PC-3 (cell line): ENCODE measurements at regions not wholly inside any gene's neighbourhood (a gene's known extent, or its start where the extent isn't known, plus 50 kb on each side); places are given as distances from the start of the nearest gene placed in this dataset.

Experiments
- ATAC-seq: fragments of 200-7000 bp; cut with Tn5 transposase; 2 replicates; pipeline ENCODE4 v1.9.1; 2020; ENCODE audit warnings: mild to moderate bottlenecking, moderate library complexity
- BruUV-seq: library from RNA; stranded (reverse); fragments of 400-500 nt; replicated peaks from 2 replicates; lab custom pipeline; 2021; lab: Mats Ljungman, UMichigan
- CTCF ChIA-PET: fragments of 300-600 bp; sonication (Branson Sonifier 250); formaldehyde crosslinking; loops from one replicate; lab custom pipeline; 2022; ENCODE audit warnings: antibody characterized with exemption; lab: Charles Lee
- POLR2A ChIA-PET: fragments of 300-600 bp; sonication (Branson Sonifier 250); formaldehyde crosslinking; loops from one replicate; lab custom pipeline; 2022; ENCODE audit warnings: antibody characterized with exemption; ENCODE audit not compliant: unreplicated experiment; lab: Charles Lee
- DNase-seq: peaks from one replicate; pipeline ENCODE4 v3.0.0-alpha.2; 2015
- H2AFZ ChIP-seq: fragments of 300-600 bp; sonication (generic); 2 replicates; pipeline ENCODE4 v1.6.0; 2016; ENCODE audit warnings: antibody characterized with exemption, low read length
- H3F3A ChIP-seq: fragments of 300-600 bp; sonication (generic); one replicate; pipeline ENCODE4 v1.6.0; 2017; ENCODE audit warnings: antibody characterized with exemption, low read length, control low read depth, mild to moderate bottlenecking; ENCODE audit not compliant: unreplicated experiment
- H3K27ac ChIP-seq: fragments of 300-600 bp; sonication (generic); 2 replicates; pipeline ENCODE4 v1.5.1; 2016; ENCODE audit warnings: mild to moderate bottlenecking, low read length
- H3K27me3 ChIP-seq: fragments of 300-600 bp; sonication (generic); 2 replicates; pipeline ENCODE4 v1.6.1; 2016; ENCODE audit warnings: low read length, mixed read lengths
- H3K36me3 ChIP-seq: fragments of 300-600 bp; sonication (generic); 2 replicates; pipeline ENCODE4 v1.6.1; 2016; ENCODE audit warnings: low read depth, mixed run types, low read length, mixed read lengths
- H3K4me1 ChIP-seq: fragments of 300-600 bp; sonication (generic); 2 replicates; pipeline ENCODE4 v1.5.1; 2016; ENCODE audit warnings: low read length; ENCODE audit not compliant: insufficient read depth
- H3K4me2 ChIP-seq: fragments of 300-600 bp; sonication (generic); 2 replicates; pipeline ENCODE4 v1.6.0; 2016; ENCODE audit warnings: low read length
- H3K4me3 ChIP-seq: fragments of 300-600 bp; sonication (generic); 2 replicates; pipeline ENCODE4 v1.5.1; 2016; ENCODE audit warnings: mild to moderate bottlenecking, low read length, mixed read lengths
- H3K79me2 ChIP-seq: fragments of 300-600 bp; sonication (generic); 2 replicates; pipeline ENCODE4 v1.6.1; 2017; ENCODE audit warnings: low read length, mixed read lengths
- H3K9ac ChIP-seq: fragments of 300-600 bp; sonication (generic); 2 replicates; pipeline ENCODE4 v1.6.0; 2016; ENCODE audit warnings: mild to moderate bottlenecking, low read length
- H3K9me2 ChIP-seq: fragments of 300-600 bp; sonication (generic); replicated peaks from 2 replicates; pipeline ENCODE4 v1.6.1; 2016; ENCODE audit warnings: mixed run types, low read length, mixed read lengths
- H3K9me3 ChIP-seq: fragments of 300-600 bp; sonication (generic); 2 replicates; pipeline ENCODE4 v1.6.1; 2016; ENCODE audit warnings: low read length, mixed read lengths
- H4K20me1 ChIP-seq: fragments of 300-600 bp; sonication (generic); 2 replicates; pipeline ENCODE4 v1.6.1; 2016; ENCODE audit warnings: low read length, mixed read lengths
- EZH2 ChIP-seq: fragments of 300-600 bp; sonication (generic); IDR thresholded peaks from one replicate; pipeline ENCODE4 v1.6.1; 2017; ENCODE audit warnings: antibody characterized with exemption, mild to moderate bottlenecking, low read length; ENCODE audit not compliant: unreplicated experiment
- EZH2phosphoT487 ChIP-seq: fragments of 300-600 bp; sonication (generic); IDR thresholded peaks from 2 replicates; pipeline ENCODE4 v1.6.1; 2018; ENCODE audit warnings: mild to moderate bottlenecking, antibody characterized with exemption, low read length, borderline replicate concordance
- intact Hi-C: fragments of 100-400 bp; cut with micrococcal nuclease; formaldehyde crosslinking; loops from 2 replicates; pipeline ENCODE4 v1.9.0; 2023
- TF ChIP-seq, protein P1 (sequence below): fragments of 300-600 bp; sonication (generic); conservative IDR thresholded peaks from 2 replicates; pipeline ENCODE4 v1.5.1; 2017; ENCODE audit warnings: antibody characterized with exemption, low read depth, mild to moderate bottlenecking, low read length

DNA sequence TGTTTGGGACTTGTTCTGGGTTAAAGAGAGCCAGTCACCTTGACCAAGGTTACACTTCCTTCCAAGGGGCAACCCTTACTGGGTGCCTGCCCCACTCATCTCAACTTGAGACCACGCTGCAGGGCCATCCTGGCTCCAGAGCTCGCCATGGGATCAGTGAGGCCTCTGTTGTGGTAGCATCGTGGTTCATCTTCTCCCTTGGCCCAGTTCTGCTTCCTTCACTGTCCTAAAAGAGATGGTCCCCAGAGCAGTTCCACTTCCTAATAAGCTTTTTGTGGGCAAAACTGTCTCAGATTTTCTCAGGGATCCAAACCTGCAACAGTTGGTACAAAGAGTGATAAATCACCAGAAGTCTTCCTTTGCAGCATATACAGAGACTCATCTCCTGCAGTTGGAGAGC is 165.9 kb upstream of the TMEM260 start:
- intact Hi-C loops: no loop called here
- Histone ChIP-seq H3K9me3 (no peaks in the 10 kb centered on the region), H4K20me1 (no peaks in the 10 kb centered on the region), H2AFZ (no peak overlapping the region), H3K9ac (no peak overlapping the region), H3K4me2 (no peak overlapping the region), H3K4me3 (no peak overlapping the region), H3K27ac (no peak overlapping the region), H3K36me3 (no peaks in the 10 kb centered on the region), H3K9me2 (no peaks in the 10 kb centered on the region), H3K4me1 (no peaks in the 10 kb centered on the region), H3K27me3 (peaks cover 94% of the 10 kb centered on the region), H3F3A (no peaks in the 10 kb centered on the region), H3K79me2 (no peaks in the 10 kb centered on the region)
- DNase-seq (no peak), ATAC-seq (no peak)
- no TSS peak for BruUV-seq
- ChIA-PET CTCF (no interaction called here), POLR2A (no interaction called here)
- TF ChIP-seq EZH2 (no peak), EZH2phosphoT487 (no peak)
- TF ChIP-seq, protein P1, sequence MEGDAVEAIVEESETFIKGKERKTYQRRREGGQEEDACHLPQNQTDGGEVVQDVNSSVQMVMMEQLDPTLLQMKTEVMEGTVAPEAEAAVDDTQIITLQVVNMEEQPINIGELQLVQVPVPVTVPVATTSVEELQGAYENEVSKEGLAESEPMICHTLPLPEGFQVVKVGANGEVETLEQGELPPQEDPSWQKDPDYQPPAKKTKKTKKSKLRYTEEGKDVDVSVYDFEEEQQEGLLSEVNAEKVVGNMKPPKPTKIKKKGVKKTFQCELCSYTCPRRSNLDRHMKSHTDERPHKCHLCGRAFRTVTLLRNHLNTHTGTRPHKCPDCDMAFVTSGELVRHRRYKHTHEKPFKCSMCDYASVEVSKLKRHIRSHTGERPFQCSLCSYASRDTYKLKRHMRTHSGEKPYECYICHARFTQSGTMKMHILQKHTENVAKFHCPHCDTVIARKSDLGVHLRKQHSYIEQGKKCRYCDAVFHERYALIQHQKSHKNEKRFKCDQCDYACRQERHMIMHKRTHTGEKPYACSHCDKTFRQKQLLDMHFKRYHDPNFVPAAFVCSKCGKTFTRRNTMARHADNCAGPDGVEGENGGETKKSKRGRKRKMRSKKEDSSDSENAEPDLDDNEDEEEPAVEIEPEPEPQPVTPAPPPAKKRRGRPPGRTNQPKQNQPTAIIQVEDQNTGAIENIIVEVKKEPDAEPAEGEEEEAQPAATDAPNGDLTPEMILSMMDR: no peak

DNA sequence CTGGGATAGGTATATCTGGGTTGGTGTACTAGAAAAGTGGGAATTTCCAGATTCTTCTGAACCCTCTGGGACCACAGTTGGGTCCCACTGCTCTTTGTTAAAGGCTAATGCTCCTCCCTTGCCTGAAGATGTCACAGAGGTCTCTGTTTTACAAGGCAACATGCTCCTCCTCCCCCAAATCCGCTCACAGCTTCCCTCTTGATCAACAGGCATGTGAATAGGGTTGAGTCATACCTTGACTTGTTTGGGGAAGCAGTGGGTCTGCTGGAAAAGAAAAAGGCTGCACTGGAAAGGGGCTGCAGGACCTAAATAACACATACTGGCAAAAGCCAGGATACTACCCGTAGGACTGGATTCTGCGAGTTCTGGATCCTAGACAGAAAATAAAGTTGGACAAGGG is 165.4 kb upstream of the TMEM260 start:
- Histone ChIP-seq H3K4me2 (no peak overlapping the region), H3K9ac (no peak overlapping the region), H3K9me3 (no peaks in the 10 kb centered on the region), H2AFZ (no peak overlapping the region), H3K36me3 (no peaks in the 10 kb centered on the region), H3K27me3 (peaks cover 95% of the 10 kb centered on the region), H3K4me3 (no peak overlapping the region), H3K4me1 (no peaks in the 10 kb centered on the region), H3K27ac (no peak overlapping the region), H3F3A (no peaks in the 10 kb centered on the region), H3K79me2 (no peaks in the 10 kb centered on the region), H4K20me1 (no peaks in the 10 kb centered on the region), H3K9me2 (no peaks in the 10 kb centered on the region)
- DNase-seq: no peak
- intact Hi-C loops: no loop called here
- ATAC-seq: no peak
- ChIA-PET POLR2A (no interaction called here), CTCF (no interaction called here)
- TF ChIP-seq EZH2phosphoT487 (no peak), EZH2 (no peak)
- TF ChIP-seq, protein P1: no peak
- BruUV-seq: no TSS peak

DNA sequence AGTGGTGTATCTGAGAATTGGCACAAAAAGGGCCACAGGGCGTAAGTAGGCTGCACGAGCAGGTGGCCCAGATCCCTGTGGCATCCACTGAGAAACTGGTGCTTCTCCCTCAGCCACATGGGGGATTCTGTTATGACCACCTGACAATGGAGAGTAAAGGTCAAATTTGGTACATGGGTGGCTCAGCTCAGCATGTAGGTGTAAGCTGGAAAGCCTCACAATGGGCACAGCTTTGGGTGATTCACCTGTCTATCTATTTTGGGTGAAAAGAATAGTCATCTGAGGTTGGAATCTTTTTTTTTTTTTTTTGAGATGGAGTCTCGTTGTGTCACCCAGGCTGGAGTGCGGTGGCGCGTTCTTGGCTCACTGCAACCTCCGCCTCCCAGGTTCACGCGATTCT is 163.4 kb upstream of the TMEM260 start:
- CTCF ChIA-PET: no interaction called here
- no TSS peak for BruUV-seq
- intact Hi-C loops: no loop called here

More for the DNA sequence above, 163.4 kb upstream of the TMEM260 start:
- no peak overlapping the region for H2AFZ ChIP-seq
- H3K9ac ChIP-seq: no peak overlapping the region
- H3K79me2 ChIP-seq: no peaks in the 10 kb centered on the region
- H4K20me1 ChIP-seq: no peaks in the 10 kb centered on the region
- POLR2A ChIA-PET: no interaction called here
- H3F3A ChIP-seq: no peaks in the 10 kb centered on the region
- no peaks in the 10 kb centered on the region for H3K36me3 ChIP-seq
- H3K9me3 ChIP-seq: no peaks in the 10 kb centered on the region
- no peaks in the 10 kb centered on the region for H3K9me2 ChIP-seq
- no peak overlapping the region for H3K4me3 ChIP-seq
- ATAC-seq (no peak), DNase-seq (no peak)
- no peaks in the 10 kb centered on the region for H3K4me1 ChIP-seq
- no peak overlapping the region for H3K4me2 ChIP-seq
- no peak overlapping the region for H3K27ac ChIP-seq
- peaks cover 91% of the 10 kb centered on the region for H3K27me3 ChIP-seq
- TF ChIP-seq, protein P1: no peak
- TF ChIP-seq EZH2phosphoT487: no peak
- no peak for TF ChIP-seq EZH2
